Breast epithelium (tissue), 4 donors: ENCODE measurements at regions not wholly inside any gene's neighbourhood (a gene's known extent, or its start where the extent isn't known, plus 50 kb on each side); places are given as distances from the start of the nearest gene placed in this dataset.

Experiments
- DNase-seq, 2 donors: peaks; one replicate each; pipeline ENCODE4 v3.0.0-alpha.2; 2019; ENCODE audit warnings: low spot score in 2 of 2
- H3K27ac ChIP-seq, 2 donors: fragments of 200-600 bp; sonication (generic) in 1 of 2; one replicate each; pipeline ENCODE4 v1.5.1; 2016 to 2019; ENCODE audit warnings: mild to moderate bottlenecking in 1 of 2
- H3K27me3 ChIP-seq, 2 donors: fragments of 200-600 bp; sonication (generic) in 1 of 2; one replicate each; pipeline versions ENCODE4 v1.5.1 to v1.6.0; 2017 to 2019; ENCODE audit warnings: control low read depth in 1 of 2, mild to moderate bottlenecking in 1 of 2
- H3K36me3 ChIP-seq: fragments of 200-600 bp; one replicate; pipeline ENCODE4 v1.5.1; 2019
- H3K4me1 ChIP-seq, 2 donors: fragments of 200-600 bp; sonication (generic); one replicate each; pipeline ENCODE4 v1.5.1; 2016 to 2019; ENCODE audit warnings: control low read depth in 1 of 2
- H3K4me3 ChIP-seq, 3 donors: fragments of 200-600 bp; sonication (generic); 1 replicate in 2 of 3; 2 replicates in 1 of 3; pipeline ENCODE4 v1.5.1; 2016 to 2019; ENCODE audit warnings: mild to moderate bottlenecking in 3 of 3, moderate library complexity in 2 of 3
- H3K9me3 ChIP-seq, 2 donors: fragments of 200-600 bp; sonication (generic) in 1 of 2; one replicate each; pipeline ENCODE4 v1.5.1; 2016 to 2019; ENCODE audit warnings: control low read depth in 1 of 2
- CTCF ChIP-seq, 3 donors: fragments of 450-650 bp; IDR thresholded peaks; one replicate each; pipeline ENCODE4 v1.5.1; 2016 to 2017; ENCODE audit warnings: antibody characterized with exemption in 3 of 3, mild to moderate bottlenecking in 3 of 3, moderate library complexity in 3 of 3
- POLR2A ChIP-seq: fragments of 450-650 bp; IDR thresholded peaks from one replicate; pipeline ENCODE4 v1.6.1; 2016; ENCODE audit warnings: antibody characterized with exemption, mild to moderate bottlenecking, moderate library complexity
- POLR2AphosphoS5 ChIP-seq, 3 donors: sonication (generic); formaldehyde crosslinking; IDR thresholded peaks; one replicate each; pipeline ENCODE4 v1.6.1; 2017; ENCODE audit warnings: antibody characterized with exemption in 3 of 3
- intact Hi-C: fragments of 100-400 bp; cut with DNase I; formaldehyde crosslinking; loops from one replicate; pipeline ENCODE4 v1.15.1; 2023; ENCODE audit warnings: low total_unique reads

- H3K27ac ChIP-seq = no peak overlapping the region
- no peaks in the 10 kb centered on the region for H3K27me3 ChIP-seq
- H3K36me3 ChIP-seq = no peaks in the 10 kb centered on the region
- no peaks in the 10 kb centered on the region for H3K9me3 ChIP-seq
- DNase-seq = no peak
- no peak overlapping the region for H3K4me3 ChIP-seq
- TF ChIP-seq POLR2A (no peak), POLR2AphosphoS5 (IDR thresholded peaks at IDR 0.05) (no peak), CTCF (IDR thresholded peaks at IDR 0.05) (no peak)
- no peaks in the 10 kb centered on the region for H3K4me1 ChIP-seq
- intact Hi-C loops = no loop called here
Observed at GRCh38 chr4:173940146-173940545, 343.3 kb downstream of the FBXO8 start.

- Histone ChIP-seq H3K27me3 (no peaks in the 10 kb centered on the region), H3K9me3 (no peaks in the 10 kb centered on the region), H3K27ac (no peak overlapping the region), H3K36me3 (no peaks in the 10 kb centered on the region), H3K4me3 (no peak overlapping the region), H3K4me1 (no peaks in the 10 kb centered on the region)
- intact Hi-C loops = no loop called here
- DNase-seq = no peak
- TF ChIP-seq CTCF (IDR thresholded peaks at IDR 0.05) (no peak), POLR2A (no peak), POLR2AphosphoS5 (IDR thresholded peaks at IDR 0.05) (no peak)
Observed at GRCh38 chr4:173937631-173938270, 345.7 kb downstream of the FBXO8 start.

- H3K9me3 ChIP-seq = no peaks in the 10 kb centered on the region
- H3K4me1 ChIP-seq = no peaks in the 10 kb centered on the region
- no peak for DNase-seq
- H3K36me3 ChIP-seq = no peaks in the 10 kb centered on the region
- H3K27ac ChIP-seq = no peak overlapping the region
- intact Hi-C loops = no loop called here
- no peaks in the 10 kb centered on the region for H3K27me3 ChIP-seq
- H3K4me3 ChIP-seq = no peak overlapping the region
- no peak for TF ChIP-seq CTCF (IDR thresholded peaks at IDR 0.05)
- no peak for TF ChIP-seq POLR2A
- no peak for TF ChIP-seq POLR2AphosphoS5 (IDR thresholded peaks at IDR 0.05)
Observed at GRCh38 chr4:173936861-173937260, 346.6 kb downstream of the FBXO8 start.

GRCh38 chr4:173935622-173936405, 347.7 kb downstream of the FBXO8 start:
- H3K27ac ChIP-seq = no peak overlapping the region

More at GRCh38 chr4:173935622-173936405, 347.7 kb downstream of the FBXO8 start:
- Histone ChIP-seq H3K4me1 (no peaks in the 10 kb centered on the region), H3K9me3 (no peaks in the 10 kb centered on the region), H3K36me3 (no peaks in the 10 kb centered on the region), H3K4me3 (no peak overlapping the region), H3K27me3 (no peaks in the 10 kb centered on the region)
- no peak for DNase-seq
- intact Hi-C loops = no loop called here
- TF ChIP-seq POLR2A (no peak), CTCF (IDR thresholded peaks at IDR 0.05) (no peak), POLR2AphosphoS5 (IDR thresholded peaks at IDR 0.05) (no peak)
